BE2C (cell line): ENCODE measurements at regions not wholly inside any gene's neighbourhood (a gene's known extent, or its start where the extent isn't known, plus 50 kb on each side); places are given as distances from the start of the nearest gene placed in this dataset.

Experiments used
- DNase-seq: peaks from one replicate; pipeline ENCODE4 v3.0.0-alpha.2; 2020
- H3K27me3 ChIP-seq: fragments of 250-450 bp; sonication (Bioruptor Pico); 2 replicates; pipeline ENCODE4 v1.5.1; 2020; ENCODE audit warnings: mild to moderate bottlenecking
- H3K36me3 ChIP-seq: fragments of 250-450 bp; sonication (Bioruptor Pico); 2 replicates; pipeline ENCODE4 v1.5.1; 2020; ENCODE audit warnings: mild to moderate bottlenecking
- H3K4me1 ChIP-seq: fragments of 250-450 bp; sonication (Bioruptor Pico); 2 replicates; pipeline ENCODE4 v1.5.1; 2020
- H3K4me3 ChIP-seq: 2 replicates; pipeline ENCODE4 v1.5.1; 2011; ENCODE audit warnings: low read depth, low read length
- H3K9me3 ChIP-seq: fragments of 250-450 bp; sonication (Bioruptor Pico); 2 replicates; pipeline ENCODE4 v1.5.1; 2020
- CTCF ChIP-seq: IDR thresholded peaks from 2 replicates; pipeline ENCODE4 v1.5.1; 2012; ENCODE audit warnings: mild to moderate bottlenecking, low read depth, low read length

GRCh38 chr17:70922268-70922667 lies 752.9 kb downstream of the KCNJ2 start:
- no peak for TF ChIP-seq CTCF
- H3K4me3 ChIP-seq = no peak overlapping the region
- no peaks in the 10 kb centered on the region for H3K9me3 ChIP-seq
- no peaks in the 10 kb centered on the region for H3K4me1 ChIP-seq
- no peak for DNase-seq
- no peaks in the 10 kb centered on the region for H3K27me3 ChIP-seq
- no peaks in the 10 kb centered on the region for H3K36me3 ChIP-seq

- Histone ChIP-seq H3K9me3 (no peaks in the 10 kb centered on the region), H3K27me3 (no peaks in the 10 kb centered on the region), H3K36me3 (no peaks in the 10 kb centered on the region), H3K4me3 (no peak overlapping the region), H3K4me1 (no peaks in the 10 kb centered on the region)
- TF ChIP-seq CTCF = no peak
- no peak for DNase-seq
Measured at GRCh38 chr17:70924776-70925175, 755.4 kb downstream of the KCNJ2 start.

GRCh38 chr17:70929226-70929625 lies 759.9 kb downstream of the KCNJ2 start:
- no peaks in the 10 kb centered on the region for H3K27me3 ChIP-seq
- no peak overlapping the region for H3K4me3 ChIP-seq
- H3K9me3 ChIP-seq = no peaks in the 10 kb centered on the region
- no peak for DNase-seq
- no peaks in the 10 kb centered on the region for H3K36me3 ChIP-seq
- H3K4me1 ChIP-seq = no peaks in the 10 kb centered on the region
- TF ChIP-seq CTCF = no peak

GRCh38 chr17:70934231-70934630 lies 764.9 kb downstream of the KCNJ2 start:
- Histone ChIP-seq H3K27me3 (no peaks in the 10 kb centered on the region), H3K9me3 (no peaks in the 10 kb centered on the region), H3K4me3 (no peak overlapping the region), H3K4me1 (no peaks in the 10 kb centered on the region), H3K36me3 (no peaks in the 10 kb centered on the region)
- no peak for TF ChIP-seq CTCF
- no peak for DNase-seq

- Histone ChIP-seq H3K36me3 (no peaks in the 10 kb centered on the region), H3K4me1 (no peaks in the 10 kb centered on the region), H3K27me3 (no peaks in the 10 kb centered on the region), H3K9me3 (no peaks in the 10 kb centered on the region), H3K4me3 (no peak overlapping the region)
- DNase-seq = no peak
- TF ChIP-seq CTCF = no peak
Measured at GRCh38 chr17:70934835-70935234, 765.5 kb downstream of the KCNJ2 start.

- H3K9me3 ChIP-seq = no peaks in the 10 kb centered on the region
- no peak for TF ChIP-seq CTCF
- no peaks in the 10 kb centered on the region for H3K27me3 ChIP-seq
- no peak for DNase-seq
- H3K4me1 ChIP-seq = no peaks in the 10 kb centered on the region
- H3K36me3 ChIP-seq = no peaks in the 10 kb centered on the region
- no peak overlapping the region for H3K4me3 ChIP-seq
Measured at GRCh38 chr17:70936724-70937123, 767.4 kb downstream of the KCNJ2 start.
